H1 (cell line): ENCODE measurements at regions not wholly inside any gene's neighbourhood (a gene's known extent, or its start where the extent isn't known, plus 50 kb on each side); places are given as distances from the start of the nearest gene placed in this dataset.

Source experiments
- BRCA1 ChIP-seq: IDR thresholded peaks from 2 replicates; pipeline ENCODE4 v1.6.1; 2012; ENCODE audit warnings: low read depth, low read length, improper control_type of control experiment
- EZH2 ChIP-seq: fragments of 200-600 bp; sonication (generic); IDR thresholded peaks from 2 replicates; pipeline ENCODE4 v1.7.1; 2012; ENCODE audit warnings: low read depth, mild to moderate bottlenecking, moderate library complexity, low read length, inconsistent platforms; ENCODE audit not compliant: severe bottlenecking
- KDM1A ChIP-seq: fragments of 200-600, 300-600 bp; sonication (generic); IDR thresholded peaks from 2 replicates; pipeline ENCODE4 v1.7.1; 2016; ENCODE audit warnings: mild to moderate bottlenecking, low read length, borderline replicate concordance
- RBBP5 ChIP-seq: IDR thresholded peaks from 2 replicates; pipeline ENCODE4 v1.7.1; 2012; ENCODE audit warnings: low read depth, mild to moderate bottlenecking, inconsistent platforms, low read length, moderate library complexity, borderline replicate concordance
- RXRA ChIP-seq: IDR thresholded peaks from 2 replicates; pipeline ENCODE4 v1.6.1; 2011; ENCODE audit warnings: low read depth, mild to moderate bottlenecking, low read length, moderate library complexity; ENCODE audit not compliant: insufficient read depth
- SAP30 ChIP-seq: fragments of 300-600 bp; sonication (generic); IDR thresholded peaks from 2 replicates; pipeline ENCODE4 v1.7.1; 2012; ENCODE audit warnings: low read length, moderate library complexity, mild to moderate bottlenecking, inconsistent platforms; ENCODE audit not compliant: insufficient read depth, insufficient replicate concordance
- USF2 ChIP-seq: IDR thresholded peaks from 2 replicates; pipeline ENCODE4 v1.6.1; 2011; ENCODE audit warnings: low read length, improper control_type of control experiment

- TF ChIP-seq USF2 = no peak
- TF ChIP-seq RBBP5 = no peak
- no peak for TF ChIP-seq SAP30
- TF ChIP-seq KDM1A = no peak
- TF ChIP-seq RXRA = no peak
- no peak for TF ChIP-seq BRCA1
- no peak for TF ChIP-seq EZH2
- TF ChIP-seq, all 59 proteins: peak for 0
Measured at GRCh38 chr4:4655011-4655410, 113.2 kb upstream of the STX18 start (continued).
